HG03025 (cell line): ENCODE measurements at regions not wholly inside any gene's neighbourhood (a gene's known extent, or its start where the extent isn't known, plus 50 kb on each side); places are given as distances from the start of the nearest gene placed in this dataset.

ENCODE experiments used
- ATAC-seq: cut with Tn5 transposase; IDR thresholded peaks from one replicate; pipeline ENCODE4 v1.9.1; 2021; ENCODE audit warnings: mild to moderate bottlenecking, moderate library complexity; ENCODE audit not compliant: unreplicated experiment, low FRiP score

DNA sequence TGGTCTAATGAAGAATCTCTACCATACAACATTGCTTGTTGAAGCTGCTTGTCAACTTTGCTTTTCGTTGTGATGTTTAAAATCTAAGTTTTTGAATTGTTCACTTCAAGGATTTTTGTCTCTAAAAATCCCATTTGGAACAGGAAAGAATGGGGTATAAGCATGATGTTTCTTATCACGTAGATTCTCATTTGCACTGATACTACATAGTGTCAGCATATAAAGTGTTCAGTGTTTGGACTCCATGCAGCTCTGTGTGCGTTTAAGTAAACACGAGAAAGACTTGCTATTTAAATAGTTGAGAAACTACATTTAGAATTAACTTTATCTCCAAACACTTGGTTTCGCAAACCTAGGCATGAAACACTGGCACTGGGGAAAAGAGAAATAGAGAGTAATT lies 452.5 kb downstream of the NKX6-1 start:
- ATAC-seq, result no peak

DNA sequence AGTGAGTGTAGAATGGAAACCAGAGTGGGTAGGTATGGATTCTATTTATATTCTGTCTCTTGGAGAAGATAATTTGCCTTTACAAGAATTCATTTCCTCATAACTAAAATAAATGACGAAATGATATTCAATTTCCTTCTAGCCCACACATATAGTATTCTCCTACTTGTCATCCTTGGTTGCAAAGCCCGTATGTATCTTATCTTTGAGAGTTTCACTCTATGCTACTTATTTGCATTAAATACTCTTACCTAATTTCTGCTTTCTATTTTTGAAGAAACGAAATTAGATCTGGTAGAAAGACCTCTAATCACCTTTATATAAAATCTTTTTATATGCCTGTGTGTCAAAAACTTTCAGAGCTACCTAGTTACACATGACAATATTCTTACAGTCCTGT lies 457.7 kb downstream of the NKX6-1 start:
- no peak for ATAC-seq

DNA sequence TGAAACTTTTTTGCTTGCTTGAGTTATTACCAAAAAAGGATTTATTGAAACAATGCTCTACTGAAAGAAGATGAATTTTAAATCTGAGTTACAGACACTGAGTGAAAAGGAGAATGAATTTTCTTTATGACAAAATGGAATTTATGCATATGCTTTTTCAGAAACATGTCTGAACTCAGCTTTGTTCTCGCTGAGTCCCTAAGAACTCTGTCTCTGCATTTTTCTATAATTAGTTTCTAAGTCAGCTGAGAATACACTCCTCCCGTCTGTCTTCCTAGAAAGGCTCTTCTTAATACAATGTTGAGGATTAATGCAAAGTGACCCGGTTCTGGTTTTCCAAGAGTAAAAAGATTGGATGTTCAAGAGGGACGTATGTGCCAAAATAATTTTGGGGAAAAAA lies 463.5 kb downstream of the NKX6-1 start:
- no peak for ATAC-seq

GRCh38 chr4:84032372-84032771 lies 466.7 kb downstream of the NKX6-1 start:
- ATAC-seq, result peak; percentile 75

- ATAC-seq, result peak; percentile 73
These were observed 467.7 kb downstream of the NKX6-1 start for GRCh38 chr4:84031401-84031800.

GRCh38 chr4:84028340-84028739 lies 470.8 kb downstream of the NKX6-1 start:
- ATAC-seq, result no peak

DNA sequence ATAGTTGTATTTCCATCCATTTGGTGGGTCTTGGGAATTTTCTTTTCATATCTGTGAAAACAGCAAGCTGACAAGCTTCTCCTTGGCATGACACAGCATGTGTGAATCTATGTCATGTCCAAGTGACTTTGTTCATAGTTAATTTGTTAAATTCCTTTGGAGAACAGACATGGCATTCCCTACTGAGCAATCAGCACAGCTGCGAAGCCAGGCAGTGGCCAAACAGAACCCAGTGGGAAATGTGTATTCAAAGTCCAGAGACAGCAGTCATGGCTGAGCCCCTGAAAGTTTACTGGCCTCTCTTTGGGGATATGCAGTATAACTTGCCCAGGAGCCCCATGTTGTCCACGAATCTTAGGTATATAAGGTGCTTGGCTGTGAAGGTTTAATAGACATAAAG lies 474.7 kb downstream of the NKX6-1 start:
- ATAC-seq, result no peak

DNA sequence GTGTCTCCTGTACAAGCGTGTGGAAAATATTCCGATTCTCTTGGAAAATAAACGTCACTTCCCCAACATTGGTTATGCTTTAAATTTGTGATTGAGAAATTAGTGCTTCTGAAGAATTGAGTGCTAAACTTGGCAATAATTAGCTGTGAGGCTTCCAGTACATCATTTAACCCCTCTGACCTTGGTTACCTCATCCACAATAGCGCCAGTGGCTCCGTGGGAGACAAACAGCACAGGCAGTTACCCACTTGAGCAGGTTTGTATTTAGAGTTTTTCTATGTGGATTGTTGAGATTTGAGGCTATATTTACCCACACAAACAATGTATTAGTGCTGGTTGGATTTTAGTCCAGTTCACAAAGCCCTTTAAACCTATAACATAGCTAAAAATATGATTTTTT lies 476.5 kb downstream of the NKX6-1 start:
- no peak for ATAC-seq

GRCh38 chr4:84019626-84020025 lies 479.5 kb downstream of the NKX6-1 start:
- no peak for ATAC-seq

DNA sequence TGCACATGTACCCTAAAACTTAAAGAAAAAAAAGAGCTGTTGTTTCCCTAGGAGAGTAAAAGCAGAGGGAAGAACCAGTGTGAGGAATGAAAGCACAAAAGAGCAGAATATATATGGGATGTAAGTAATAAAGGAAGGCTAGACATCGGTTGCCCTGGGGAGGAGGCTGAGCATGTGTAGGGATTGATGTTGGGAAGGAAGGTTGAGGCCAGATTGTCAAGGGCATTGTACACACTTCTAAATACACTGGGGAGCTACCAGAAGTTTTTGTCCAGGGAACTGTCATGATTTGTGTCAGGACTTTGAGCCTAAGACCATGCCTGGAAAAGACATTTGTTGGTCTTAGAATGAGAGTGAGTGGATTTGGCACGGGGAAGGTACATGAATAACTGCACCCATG lies 467.1 kb downstream of the GPAT3 start:
- no peak for ATAC-seq

GRCh38 chr4:84001876-84002569 lies 466.1 kb downstream of the GPAT3 start:
- ATAC-seq, result no peak

DNA sequence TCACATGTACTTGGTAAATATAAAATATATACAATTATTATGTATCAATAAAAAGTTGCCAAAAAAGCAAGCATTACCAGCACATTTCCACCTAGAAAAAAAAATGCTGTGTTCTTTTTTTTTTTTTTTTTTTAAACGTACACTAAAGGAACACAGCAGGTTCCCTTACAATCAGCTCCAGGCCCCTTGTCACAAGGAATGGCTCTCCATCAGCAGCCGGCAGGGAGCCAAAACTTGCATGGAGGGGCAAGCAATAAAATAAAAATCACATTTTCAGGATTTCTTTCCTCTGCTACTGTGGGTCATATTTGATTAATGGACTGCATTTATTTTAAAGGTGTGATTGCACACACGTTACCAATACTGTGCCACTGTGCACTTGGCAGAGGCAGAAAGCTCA lies 460.3 kb downstream of the GPAT3 start:
- ATAC-seq, result no peak

GRCh38 chr4:83993774-83994173 lies 457.9 kb downstream of the GPAT3 start:
- ATAC-seq, result no peak

- no peak for ATAC-seq
These were observed 453.9 kb downstream of the GPAT3 start for GRCh38 chr4:83989835-83990234.

DNA sequence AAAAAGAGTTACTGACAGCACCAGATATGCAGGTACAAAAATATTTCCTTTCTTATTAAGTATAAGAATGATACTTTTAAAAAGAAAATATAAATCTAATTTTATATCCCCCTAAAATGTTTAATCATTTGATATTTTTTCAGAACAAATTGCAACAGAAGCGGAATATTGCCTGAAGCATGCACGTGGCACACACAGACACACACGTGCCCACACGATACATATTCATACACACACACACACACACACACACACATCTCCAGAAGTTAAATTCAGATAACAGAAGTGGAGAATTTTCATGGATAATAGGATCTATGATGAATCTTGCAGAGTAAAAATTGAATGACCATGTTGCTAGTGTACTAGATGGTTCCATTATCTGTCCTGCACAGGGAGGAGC lies 445.2 kb downstream of the GPAT3 start:
- ATAC-seq, result no peak

- no peak for ATAC-seq
These were observed 443.9 kb downstream of the GPAT3 start for GRCh38 chr4:83979773-83980172.

DNA sequence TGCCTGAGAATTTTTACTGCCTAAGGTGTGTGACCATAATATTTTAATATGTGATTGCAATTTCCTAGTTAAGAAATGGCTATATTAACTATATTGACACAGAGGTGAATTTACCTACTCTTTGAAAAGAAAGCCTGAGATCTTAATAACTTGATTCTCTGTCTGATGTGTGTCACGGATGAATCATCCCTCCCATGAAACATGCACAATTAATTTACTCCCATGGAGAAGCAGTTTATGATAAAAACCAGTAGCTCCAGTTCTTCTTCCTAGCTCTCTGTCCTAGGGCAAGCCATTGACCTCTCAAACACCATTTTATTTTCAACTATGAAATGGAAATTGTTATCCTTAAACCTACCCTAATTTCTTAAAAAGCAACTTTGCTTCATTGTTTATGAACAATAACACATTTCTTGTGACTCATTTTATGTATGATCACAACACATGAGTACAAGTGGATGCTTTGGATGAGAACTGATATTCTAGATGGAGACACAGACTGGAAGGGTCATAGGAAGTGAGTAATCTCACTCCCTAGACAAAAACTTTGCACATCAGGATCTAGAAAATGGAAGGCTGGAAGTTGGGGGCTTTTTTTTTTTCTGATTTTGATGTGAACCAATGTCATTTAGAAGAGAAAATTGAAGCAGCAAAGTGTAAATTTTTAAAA lies 438.3 kb downstream of the GPAT3 start:
- ATAC-seq, result no peak

DNA sequence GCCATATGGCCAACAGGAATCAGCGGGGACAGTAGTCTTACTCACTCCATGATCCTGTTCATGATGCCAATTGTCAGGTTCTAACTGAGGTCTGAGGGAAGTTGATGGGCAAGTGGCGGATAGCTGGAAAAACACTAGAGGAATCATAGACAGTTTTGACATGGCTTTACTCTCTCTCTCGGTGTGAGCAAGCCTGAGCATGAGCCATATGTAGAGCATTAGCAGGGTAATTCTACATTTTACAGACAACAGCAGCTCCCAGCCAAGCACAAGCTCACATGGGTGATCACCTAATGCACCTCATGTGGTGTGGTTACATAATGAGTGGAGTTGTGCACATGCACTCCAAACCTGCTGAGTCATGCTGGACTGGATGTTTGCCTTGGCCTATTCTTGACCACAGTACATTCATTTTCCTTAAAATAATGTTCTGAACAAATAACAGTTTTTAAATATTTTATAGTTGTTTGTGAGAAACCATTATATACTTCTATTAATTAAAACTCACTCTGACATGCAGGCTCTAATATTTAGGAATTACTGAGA lies 429.2 kb downstream of the GPAT3 start:
- no peak for ATAC-seq

DNA sequence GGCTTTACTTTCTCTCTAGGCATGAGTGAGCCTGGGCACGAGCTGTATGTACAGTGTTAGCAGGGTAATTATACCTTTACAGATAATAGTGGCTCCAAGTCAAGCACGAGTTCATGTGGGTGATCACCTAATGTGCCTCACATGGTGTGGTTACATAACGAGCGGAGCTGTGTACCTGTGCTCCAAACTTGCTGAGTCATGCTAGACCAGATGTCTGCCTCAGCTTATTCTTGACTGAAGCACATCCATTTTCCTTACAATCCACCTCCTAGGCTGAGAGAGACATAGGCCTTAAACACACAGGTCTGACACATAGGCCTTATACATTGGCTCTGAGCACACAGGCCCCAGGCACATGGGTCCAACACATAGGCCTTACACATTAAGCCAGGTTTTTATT lies 426.6 kb downstream of the GPAT3 start:
- ATAC-seq, result no peak

- no peak for ATAC-seq
These were observed 425.7 kb downstream of the GPAT3 start for GRCh38 chr4:83961575-83961974.

- no peak for ATAC-seq
These were observed 423.3 kb downstream of the GPAT3 start for GRCh38 chr4:83959160-83959559.

GRCh38 chr4:83947830-83948193 lies 411.9 kb downstream of the GPAT3 start:
- no peak for ATAC-seq
